DOHH2 (cell line): ENCODE measurements at regions not wholly inside any gene's neighbourhood (a gene's known extent, or its start where the extent isn't known, plus 50 kb on each side); places are given as distances from the start of the nearest gene placed in this dataset.

Source experiments
- H3F3A ChIP-seq: fragments of 200-600 bp; sonication (generic), shearing (Covaris generic); 2 replicates; pipeline ENCODE4 v1.6.0; 2016; ENCODE audit warnings: antibody characterized with exemption, mild to moderate bottlenecking; ENCODE audit not compliant: control insufficient read depth, insufficient read depth
- H3K27ac ChIP-seq: fragments of 200-600 bp; sonication (generic); 2 replicates; pipeline ENCODE4 v1.5.1; 2014; ENCODE audit warnings: low read depth, mild to moderate bottlenecking, low read length, moderate library complexity
- H3K27me3 ChIP-seq: fragments of 200-600 bp; sonication (generic); 2 replicates; pipeline ENCODE4 v1.6.1; 2014; ENCODE audit warnings: mild to moderate bottlenecking, low read length, mixed read lengths; ENCODE audit not compliant: control insufficient read depth
- H3K36me3 ChIP-seq: fragments of 200-600 bp; sonication (generic); 2 replicates; pipeline ENCODE4 v1.6.1; 2014; ENCODE audit warnings: mild to moderate bottlenecking, low read length, moderate library complexity, mixed read lengths; ENCODE audit not compliant: control insufficient read depth
- H3K4me1 ChIP-seq: fragments of 200-600 bp; sonication (generic); 2 replicates; pipeline ENCODE4 v1.6.1; 2014; ENCODE audit warnings: mild to moderate bottlenecking, low read length, mixed read lengths; ENCODE audit not compliant: control insufficient read depth
- H3K4me2 ChIP-seq: fragments of 200-600 bp; sonication (generic); 2 replicates; pipeline ENCODE4 v1.6.0; 2014; ENCODE audit warnings: mild to moderate bottlenecking, low read length, moderate library complexity
- H3K4me3 ChIP-seq: fragments of 200-600 bp; sonication (generic); 2 replicates; pipeline ENCODE4 v1.5.1; 2014; ENCODE audit warnings: mild to moderate bottlenecking, low read length, mixed read lengths
- H3K79me2 ChIP-seq: fragments of 200-600 bp; sonication (generic); 2 replicates; pipeline ENCODE4 v1.6.1; 2014; ENCODE audit warnings: mild to moderate bottlenecking, low read length, mixed read lengths; ENCODE audit not compliant: control insufficient read depth
- H3K9me2 ChIP-seq: fragments of 200-600 bp; sonication (generic); replicated peaks from 2 replicates; pipeline ENCODE4 v1.6.1; 2014; ENCODE audit warnings: mild to moderate bottlenecking, low read length, mixed read lengths; ENCODE audit not compliant: control insufficient read depth
- H3K9me3 ChIP-seq: fragments of 200-600 bp; sonication (generic); 2 replicates; pipeline ENCODE4 v1.6.1; 2014; ENCODE audit warnings: antibody characterized with exemption, low read length, mixed read lengths; ENCODE audit not compliant: control insufficient read depth, insufficient read depth
- H4K20me1 ChIP-seq: fragments of 200-600 bp; sonication (generic); 2 replicates; pipeline ENCODE4 v1.6.0; 2014; ENCODE audit warnings: low read depth, mild to moderate bottlenecking, antibody characterized with exemption, low read length, moderate library complexity; ENCODE audit not compliant: control insufficient read depth, insufficient read depth
- CTCF ChIP-seq: fragments of 200-600 bp; sonication (generic); IDR thresholded peaks from one replicate; pipeline ENCODE4 v1.5.1; 2014; ENCODE audit warnings: antibody characterized with exemption, mild to moderate bottlenecking, low read depth, low read length; ENCODE audit not compliant: poor library complexity, severe bottlenecking
- EZH2phosphoT487 ChIP-seq: fragments of 200-600 bp; sonication (generic); IDR thresholded peaks from 2 replicates; pipeline ENCODE4 v1.6.1; 2017; ENCODE audit warnings: borderline replicate concordance, mild to moderate bottlenecking, antibody characterized with exemption, low read length, moderate library complexity, mixed read lengths

DNA sequence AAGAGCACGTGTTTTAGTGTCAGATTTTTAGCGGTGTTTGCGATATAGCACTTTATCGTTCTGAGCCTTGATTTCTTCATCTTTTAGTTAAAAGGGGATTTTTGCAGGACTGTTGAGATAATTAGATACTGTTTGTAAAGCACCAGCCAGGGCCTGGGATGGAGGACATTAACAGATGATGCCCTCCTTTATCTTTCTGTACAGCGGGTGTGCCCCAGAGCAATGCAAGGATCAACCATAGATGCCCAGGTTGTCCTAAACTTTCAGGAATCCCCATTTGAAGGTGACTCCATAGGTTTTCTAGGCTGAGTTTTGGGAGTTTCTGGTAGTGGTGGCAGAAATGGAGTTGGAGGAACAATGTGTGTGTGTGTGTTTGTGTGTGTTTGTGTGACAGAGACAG lies 97.0 kb upstream of the SPRED2 start:
- Histone ChIP-seq H3K36me3 (no peaks in the 10 kb centered on the region), H3F3A (no peaks in the 10 kb centered on the region), H3K27ac (no peak overlapping the region), H3K4me1 (no peaks in the 10 kb centered on the region), H3K9me2 (no peaks in the 10 kb centered on the region), H3K79me2 (no peaks in the 10 kb centered on the region), H3K4me2 (no peak overlapping the region), H3K4me3 (no peak overlapping the region), H3K27me3 (peaks cover 9% of the 10 kb centered on the region; the same call in 1 of the 2 replicates), H4K20me1 (no peaks in the 10 kb centered on the region), H3K9me3 (no peaks in the 10 kb centered on the region)
- TF ChIP-seq EZH2phosphoT487 (no peak), CTCF (no peak)

- no peak overlapping the region for H3K27ac ChIP-seq
- no peaks in the 10 kb centered on the region for H3K9me2 ChIP-seq
- H3F3A ChIP-seq, result no peaks in the 10 kb centered on the region
- H3K9me3 ChIP-seq, result no peaks in the 10 kb centered on the region
- H3K27me3 ChIP-seq, result peaks cover 13% of the 10 kb centered on the region; the same call in 1 of the 2 replicates
- no peaks in the 10 kb centered on the region for H3K36me3 ChIP-seq
- H4K20me1 ChIP-seq, result no peaks in the 10 kb centered on the region
- no peak for TF ChIP-seq EZH2phosphoT487
- no peaks in the 10 kb centered on the region for H3K4me1 ChIP-seq
- no peaks in the 10 kb centered on the region for H3K79me2 ChIP-seq
- H3K4me3 ChIP-seq, result no peak overlapping the region
- no peak overlapping the region for H3K4me2 ChIP-seq
Observed at GRCh38 chr2:65528241-65528574, 95.8 kb upstream of the SPRED2 start.

DNA sequence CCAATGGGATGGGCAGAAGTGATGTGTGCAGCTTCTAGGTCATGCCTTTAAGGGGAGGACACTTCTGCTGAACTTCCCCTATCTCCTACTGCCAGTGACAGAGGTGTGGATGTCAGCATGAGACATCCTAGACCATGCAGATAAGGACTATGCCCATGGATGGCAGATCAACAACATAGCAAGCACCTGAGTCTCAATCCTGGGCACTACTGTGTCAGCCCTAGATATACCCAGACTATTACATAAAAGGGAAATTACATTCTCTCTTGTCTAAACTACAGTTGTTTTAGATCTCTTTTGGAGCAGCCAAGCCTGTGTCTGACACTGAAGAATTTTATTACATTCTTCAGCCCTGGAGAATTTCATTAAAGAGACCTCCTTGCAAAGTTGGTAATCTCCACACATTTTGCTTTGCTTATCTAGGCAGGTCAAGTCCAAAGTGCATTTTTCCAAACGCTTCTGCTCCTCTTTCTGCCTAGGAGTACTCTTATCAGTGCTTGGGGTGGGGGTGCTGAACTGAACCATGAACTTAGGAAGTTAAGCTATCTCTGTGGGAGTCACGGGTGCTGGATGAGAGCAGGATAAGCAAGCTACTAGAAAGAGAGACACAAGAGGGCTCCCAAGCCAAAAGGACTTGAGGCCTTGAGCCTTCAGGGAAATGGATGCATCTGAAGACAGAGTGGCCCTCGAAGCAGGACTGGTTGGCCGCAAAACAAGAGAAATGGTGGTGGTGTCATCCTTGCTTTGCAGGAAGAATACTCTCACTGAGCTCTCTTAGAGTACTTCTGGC lies 95.2 kb upstream of the SPRED2 start:
- Histone ChIP-seq H3K79me2 (no peaks in the 10 kb centered on the region), H3K4me3 (no peak overlapping the region), H3K36me3 (no peaks in the 10 kb centered on the region), H3F3A (no peaks in the 10 kb centered on the region), H3K9me2 (no peaks in the 10 kb centered on the region), H3K9me3 (no peaks in the 10 kb centered on the region), H3K27me3 (peaks cover 13% of the 10 kb centered on the region; the same call in 1 of the 2 replicates), H3K27ac (no peak overlapping the region), H4K20me1 (no peaks in the 10 kb centered on the region), H3K4me1 (no peaks in the 10 kb centered on the region), H3K4me2 (no peak overlapping the region)
- TF ChIP-seq EZH2phosphoT487 (no peak), CTCF (no peak)

GRCh38 chr2:65525616-65526231 lies 93.3 kb upstream of the SPRED2 start:
- no peaks in the 10 kb centered on the region for H3K9me3 ChIP-seq
- no peaks in the 10 kb centered on the region for H3F3A ChIP-seq
- H3K27ac ChIP-seq, result no peak overlapping the region
- H3K27me3 ChIP-seq, result peaks cover 10% of the 10 kb centered on the region; the same call in 1 of the 2 replicates
- no peaks in the 10 kb centered on the region for H4K20me1 ChIP-seq
- no peaks in the 10 kb centered on the region for H3K9me2 ChIP-seq
- H3K79me2 ChIP-seq, result no peaks in the 10 kb centered on the region
- H3K36me3 ChIP-seq, result no peaks in the 10 kb centered on the region
- no peak overlapping the region for H3K4me2 ChIP-seq
- H3K4me1 ChIP-seq, result no peaks in the 10 kb centered on the region
- H3K4me3 ChIP-seq, result no peak overlapping the region
- no peak for TF ChIP-seq EZH2phosphoT487
- no peak for TF ChIP-seq CTCF
